OCI-LY7 (cell line): ENCODE measurements at regions not wholly inside any gene's neighbourhood (a gene's known extent, or its start where the extent isn't known, plus 50 kb on each side); places are given as distances from the start of the nearest gene placed in this dataset.

Source experiments
- CTCF ChIP-seq: fragments of 200-600 bp; sonication (generic); conservative IDR thresholded peaks from 2 replicates; pipeline ENCODE4 v1.5.1; 2014; ENCODE audit warnings: mild to moderate bottlenecking, antibody characterized with exemption, low read length, moderate library complexity, mixed read lengths
- EZH2phosphoT487 ChIP-seq: fragments of 200-600 bp; sonication (generic); IDR thresholded peaks from 2 replicates; pipeline ENCODE4 v1.6.1; 2018; ENCODE audit warnings: low read depth, borderline replicate concordance, mild to moderate bottlenecking, mixed run types, antibody characterized with exemption, low read length, moderate library complexity, mixed read lengths

DNA sequence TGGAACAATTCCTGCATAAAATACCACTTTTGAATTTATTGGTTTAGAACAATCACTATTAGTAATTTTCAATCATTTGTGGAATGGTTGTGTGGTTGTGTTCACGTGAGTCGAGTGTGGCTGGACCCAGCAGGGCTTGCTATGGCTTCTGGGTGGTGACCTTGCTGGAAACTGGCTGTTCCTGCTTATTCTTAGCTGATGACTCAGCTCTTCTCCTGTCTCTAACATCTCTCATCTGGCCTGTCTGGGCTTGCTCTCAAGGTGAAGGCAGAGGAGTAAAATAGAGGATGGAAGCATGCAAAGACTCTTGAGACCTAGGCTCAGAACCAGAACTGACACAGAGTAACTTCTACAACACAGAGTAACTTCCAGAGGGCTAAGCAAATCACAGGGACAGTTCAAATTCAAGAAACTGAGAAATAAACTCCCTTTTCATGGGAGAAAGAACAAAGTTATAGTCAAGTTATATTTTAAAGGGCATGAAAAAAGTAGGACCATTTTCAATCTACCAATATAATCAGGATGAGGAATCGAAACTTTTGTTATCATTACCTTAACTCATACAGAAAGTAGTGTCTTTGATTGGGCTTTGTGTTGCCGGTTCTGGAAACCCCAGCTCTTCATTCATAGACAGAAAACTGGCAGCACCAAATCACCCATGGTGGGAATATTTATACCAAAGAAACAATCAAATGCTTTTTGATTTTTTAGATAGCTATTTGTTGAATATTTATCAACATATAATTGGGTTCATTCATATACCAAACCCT, 665.1 kb downstream of the CDH18 start:
- TF ChIP-seq CTCF (no peak), EZH2phosphoT487 (no peak)
